Hepatocyte (in vitro differentiated cells): ENCODE measurements at regions not wholly inside any gene's neighbourhood (a gene's known extent, or its start where the extent isn't known, plus 50 kb on each side); places are given as distances from the start of the nearest gene placed in this dataset.

Experiments used
- CTCF ChIP-seq: fragments of 200-600 bp; sonication (generic); IDR thresholded peaks from 2 replicates; pipeline ENCODE4 v1.5.1; 2016; ENCODE audit warnings: antibody characterized with exemption, mild to moderate bottlenecking; ENCODE audit not compliant: poor library complexity
- EZH2 ChIP-seq: fragments of 200-600 bp; sonication (generic); IDR thresholded peaks from 2 replicates; pipeline ENCODE4 v1.6.1; 2016; ENCODE audit warnings: antibody characterized with exemption, mild to moderate bottlenecking, borderline replicate concordance
- EZH2phosphoT487 ChIP-seq: fragments of 200-600 bp; sonication (generic); IDR thresholded peaks from one replicate; pipeline ENCODE4 v1.6.1; 2018; ENCODE audit warnings: antibody characterized with exemption, mild to moderate bottlenecking, low read depth, moderate library complexity; ENCODE audit not compliant: unreplicated experiment, severe bottlenecking

- TF ChIP-seq CTCF: no peak
- TF ChIP-seq EZH2: no peak
- TF ChIP-seq EZH2phosphoT487: no peak
These were observed 106.8 kb downstream of the TUSC1 start for GRCh38 chr9:25571491-25571890.
